ENCODE measurements at regions not wholly inside any gene's neighbourhood (a gene's known extent, or its start where the extent isn't known, plus 50 kb on each side); places are given as distances from the start of the nearest gene placed in this dataset.

DNA sequence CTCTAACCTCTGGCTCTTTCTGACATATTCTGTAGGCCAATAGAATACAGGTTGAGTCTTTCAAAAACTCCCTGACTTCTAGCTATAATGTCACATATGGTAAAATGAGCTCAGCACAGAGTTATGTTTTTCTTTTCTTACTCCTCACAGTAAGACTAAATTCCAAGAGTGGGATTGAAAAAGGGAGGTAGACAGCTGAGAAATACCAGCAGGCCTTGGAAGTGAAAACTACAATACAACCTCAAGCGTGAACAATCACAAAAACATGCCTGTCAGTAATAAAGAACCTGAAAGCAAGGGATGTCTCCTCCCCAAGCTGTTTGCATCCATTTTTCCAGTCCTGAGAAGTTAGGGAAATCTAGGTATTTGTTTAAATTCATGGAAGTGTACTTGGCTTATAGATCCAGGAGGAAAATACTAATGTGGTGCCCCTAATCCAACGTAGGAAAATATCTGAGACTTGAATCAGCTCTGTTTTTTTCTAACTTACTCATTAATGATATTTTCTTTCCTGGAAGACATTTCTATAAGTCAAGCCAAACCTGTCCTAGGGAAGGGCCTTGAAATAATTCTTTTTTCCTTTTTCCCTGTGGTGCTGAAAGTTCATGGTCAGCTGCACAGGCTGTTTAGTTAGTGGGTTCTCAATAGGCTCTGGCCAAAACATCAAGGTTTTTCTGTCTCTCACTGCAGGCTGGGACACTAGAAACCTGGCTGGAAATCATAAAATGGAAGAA lies 167.9 kb upstream of the SPATS2L start:
- no peak for FAIRE-seq

DNA sequence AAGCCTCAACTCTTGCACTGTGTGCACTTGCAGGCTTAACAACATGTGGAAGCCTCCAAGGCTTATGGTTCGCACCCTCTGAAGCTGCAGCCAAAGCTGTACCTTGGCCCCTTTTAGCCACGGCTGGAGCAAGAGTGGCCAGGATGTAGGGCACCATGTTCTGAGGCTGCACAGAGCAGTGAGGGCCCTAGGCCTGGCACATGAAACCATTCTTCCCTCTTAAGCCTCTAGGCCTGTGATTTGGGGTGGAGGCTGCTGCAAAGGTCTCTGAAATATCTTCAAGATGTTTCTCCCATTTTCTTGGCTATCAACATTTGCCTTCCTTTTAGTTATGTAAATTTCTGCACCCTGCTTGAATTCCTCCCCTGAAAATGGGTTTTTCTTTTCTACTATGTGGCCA lies 161.9 kb upstream of the SPATS2L start:
- FAIRE-seq: no peak

DNA sequence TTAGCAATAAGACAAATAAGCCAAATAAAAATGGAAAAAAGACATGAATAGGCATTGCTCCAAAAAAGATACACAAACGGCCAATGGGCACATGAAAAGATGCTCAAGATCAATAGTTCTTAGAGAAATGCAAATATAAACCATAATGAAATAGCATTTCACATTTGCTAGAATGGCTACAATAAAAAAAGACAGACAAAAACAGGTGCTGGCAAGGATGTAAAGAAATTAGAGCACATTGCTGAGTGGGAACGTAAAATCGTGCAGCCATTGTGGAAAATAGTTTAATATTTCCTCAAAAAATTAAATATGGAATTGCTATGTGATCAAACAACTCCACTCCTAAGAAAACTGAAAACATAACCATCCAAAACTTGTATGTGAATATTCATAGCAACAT lies 160.0 kb upstream of the SPATS2L start:
- FAIRE-seq: no peak

DNA sequence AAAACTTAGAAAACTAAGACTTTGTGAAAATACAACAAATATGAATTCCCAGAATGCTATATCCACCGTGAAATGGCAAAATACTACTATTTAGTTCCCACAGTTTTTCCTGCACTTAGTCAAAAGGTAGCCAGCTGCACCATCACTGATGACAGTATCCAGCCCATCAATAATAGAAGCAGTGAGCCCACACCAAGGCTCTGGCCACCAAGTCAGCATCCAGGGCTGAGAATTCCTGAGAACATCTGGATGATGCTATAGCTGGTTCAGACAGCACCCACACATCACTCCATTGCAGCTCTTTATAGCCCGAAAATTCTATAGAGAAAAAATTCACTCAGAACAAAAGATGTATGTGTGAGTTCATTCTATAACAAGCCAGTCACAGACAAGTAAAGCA lies 159.1 kb upstream of the SPATS2L start:
- FAIRE-seq: no peak

DNA sequence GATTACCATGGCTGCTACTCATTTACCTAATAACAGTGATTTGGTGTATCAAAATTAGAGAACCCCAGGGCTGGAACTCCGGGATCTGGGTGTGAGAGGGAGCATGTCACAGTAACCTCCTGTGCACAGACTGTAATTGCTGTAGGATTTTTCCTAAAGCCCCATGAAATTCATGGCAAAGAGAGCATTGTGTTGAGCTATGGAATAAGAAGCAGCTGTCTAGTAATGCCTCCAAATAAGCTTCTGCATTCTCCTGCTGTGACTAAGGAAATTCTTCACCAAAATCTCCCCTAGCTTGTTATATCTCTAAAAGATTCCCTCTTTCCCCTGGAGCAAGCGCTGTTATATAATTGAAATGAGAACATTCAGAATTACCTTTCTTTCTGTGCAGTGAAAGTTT lies 158.1 kb upstream of the SPATS2L start:
- no peak for FAIRE-seq

DNA sequence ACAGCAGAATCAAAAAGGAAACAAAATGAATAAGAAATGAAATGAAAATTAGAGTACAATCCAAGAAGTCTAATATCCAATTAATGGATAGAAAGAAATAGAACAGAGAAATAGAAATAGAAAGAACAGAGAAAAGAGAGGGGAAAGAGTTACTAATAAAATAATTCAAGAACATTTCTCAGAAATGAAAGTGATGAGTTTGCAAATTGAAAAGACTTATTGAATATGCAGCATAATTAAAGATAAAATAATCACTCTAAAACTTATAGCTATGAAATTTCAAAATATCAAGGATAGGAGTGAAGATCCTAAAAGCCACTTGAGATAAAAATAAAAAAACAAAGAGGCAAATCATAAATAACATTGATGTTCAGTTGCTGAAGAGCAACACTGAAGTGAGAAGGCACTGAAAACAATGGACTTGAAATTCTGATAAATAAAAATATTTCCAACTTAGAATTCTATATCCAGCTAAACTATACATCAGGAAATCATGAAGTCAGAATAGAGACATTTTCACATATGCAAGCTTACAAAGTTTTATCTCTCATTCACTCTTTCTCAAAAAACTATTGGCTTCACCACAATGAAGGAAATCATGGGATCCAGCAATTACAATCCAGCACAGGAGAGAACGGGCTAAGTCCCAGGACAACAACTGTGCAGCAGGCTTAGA lies 155.9 kb upstream of the SPATS2L start:
- no peak for FAIRE-seq

DNA sequence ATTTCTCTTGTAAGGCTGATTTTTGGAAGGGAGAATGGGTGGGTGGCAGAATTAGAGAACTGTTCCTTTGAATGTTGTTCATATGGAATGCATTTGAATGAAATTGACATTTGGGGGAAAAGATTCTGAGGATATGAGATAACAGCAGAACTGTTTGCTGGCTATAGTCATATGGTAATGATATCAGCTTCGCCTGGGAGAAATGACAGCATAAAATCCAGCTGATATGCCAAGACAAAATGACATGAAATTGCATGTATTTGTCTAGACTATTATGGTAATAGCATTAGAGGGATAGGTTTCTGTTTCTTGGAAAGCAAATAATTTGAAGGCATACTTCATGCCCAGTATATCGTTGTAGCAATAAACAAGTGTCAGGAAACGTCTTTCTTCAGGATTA lies 150.8 kb upstream of the SPATS2L start:
- FAIRE-seq: no peak

DNA sequence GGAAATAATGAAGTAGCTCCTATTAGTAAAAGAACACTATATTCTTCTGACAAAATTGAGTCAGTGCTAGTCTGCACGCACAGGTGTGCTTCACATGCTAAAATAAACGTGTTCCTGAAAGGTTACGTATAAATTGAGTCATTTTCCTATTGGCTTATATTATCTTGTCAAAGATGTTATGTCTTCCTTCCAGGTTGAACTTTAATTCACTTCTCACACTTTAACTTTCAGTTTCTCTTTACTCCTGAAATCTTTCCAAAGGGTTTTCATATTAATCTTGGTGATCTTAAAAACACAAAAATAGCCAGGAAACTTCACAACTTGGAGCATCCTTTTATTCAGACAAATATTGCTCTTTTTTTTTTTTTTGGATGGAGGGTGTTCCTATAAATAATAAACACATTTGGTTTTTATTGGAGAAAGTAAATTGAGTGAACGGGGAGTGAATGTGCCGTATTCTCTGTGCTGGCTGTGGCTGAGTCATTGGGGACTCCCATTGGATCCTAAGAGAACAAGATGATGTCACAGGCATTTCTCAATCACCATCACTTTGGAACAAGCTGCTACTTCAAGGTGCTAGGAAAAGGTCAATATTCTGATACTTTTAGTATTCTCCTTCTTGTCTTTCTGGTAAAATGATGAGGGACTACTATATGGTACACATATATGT lies 150.2 kb upstream of the SPATS2L start:
- FAIRE-seq: no peak

DNA sequence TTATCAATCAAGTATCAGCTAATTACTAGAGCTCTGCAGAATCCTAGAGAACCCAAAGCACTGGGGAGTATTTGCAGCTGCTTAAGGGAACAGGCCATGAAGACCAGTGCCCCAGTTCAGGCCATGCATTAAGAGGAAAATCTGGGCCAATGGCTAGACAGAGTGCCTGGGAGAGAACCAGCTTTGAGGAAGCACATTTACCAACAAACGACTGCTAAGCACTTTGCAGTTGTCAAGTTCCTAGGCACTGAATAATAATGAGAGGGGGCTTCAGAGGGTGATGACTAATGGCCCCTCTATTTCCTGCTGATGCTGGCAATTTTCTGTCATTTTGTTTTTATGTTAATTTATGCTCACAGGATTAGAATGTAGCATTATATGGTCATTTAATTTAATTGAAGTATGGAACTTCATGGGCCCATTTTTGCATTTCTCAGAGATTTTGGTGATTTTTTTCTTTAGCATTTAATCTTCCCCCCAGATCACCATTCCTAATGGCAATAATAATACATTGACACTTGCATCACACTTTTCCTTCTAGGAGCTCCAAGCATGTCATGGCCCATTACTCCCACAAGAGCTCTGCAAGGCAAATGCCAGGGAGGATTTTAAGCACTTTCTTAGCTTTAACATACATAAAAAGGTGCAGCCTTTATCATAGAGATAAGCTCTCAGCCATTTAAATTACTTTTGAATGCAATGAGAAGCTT lies 147.7 kb upstream of the SPATS2L start:
- FAIRE-seq: no peak

DNA sequence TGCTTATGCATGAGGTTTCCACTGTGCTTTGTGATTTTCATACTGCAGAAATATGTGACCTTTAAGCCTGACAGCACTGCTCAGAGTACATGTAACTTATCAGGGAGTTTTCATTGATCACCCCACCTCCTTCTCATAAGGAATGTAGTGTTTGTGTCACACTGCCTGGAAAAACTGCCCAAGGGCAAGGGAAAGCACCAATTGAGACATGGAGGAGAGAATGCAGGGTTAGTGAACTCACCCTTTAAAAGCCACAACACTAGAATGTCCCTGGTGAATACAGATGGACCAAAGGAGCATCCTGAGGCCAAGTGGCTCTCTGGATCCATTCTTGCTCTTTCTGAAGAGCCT lies 147.2 kb upstream of the SPATS2L start:
- no peak for FAIRE-seq

DNA sequence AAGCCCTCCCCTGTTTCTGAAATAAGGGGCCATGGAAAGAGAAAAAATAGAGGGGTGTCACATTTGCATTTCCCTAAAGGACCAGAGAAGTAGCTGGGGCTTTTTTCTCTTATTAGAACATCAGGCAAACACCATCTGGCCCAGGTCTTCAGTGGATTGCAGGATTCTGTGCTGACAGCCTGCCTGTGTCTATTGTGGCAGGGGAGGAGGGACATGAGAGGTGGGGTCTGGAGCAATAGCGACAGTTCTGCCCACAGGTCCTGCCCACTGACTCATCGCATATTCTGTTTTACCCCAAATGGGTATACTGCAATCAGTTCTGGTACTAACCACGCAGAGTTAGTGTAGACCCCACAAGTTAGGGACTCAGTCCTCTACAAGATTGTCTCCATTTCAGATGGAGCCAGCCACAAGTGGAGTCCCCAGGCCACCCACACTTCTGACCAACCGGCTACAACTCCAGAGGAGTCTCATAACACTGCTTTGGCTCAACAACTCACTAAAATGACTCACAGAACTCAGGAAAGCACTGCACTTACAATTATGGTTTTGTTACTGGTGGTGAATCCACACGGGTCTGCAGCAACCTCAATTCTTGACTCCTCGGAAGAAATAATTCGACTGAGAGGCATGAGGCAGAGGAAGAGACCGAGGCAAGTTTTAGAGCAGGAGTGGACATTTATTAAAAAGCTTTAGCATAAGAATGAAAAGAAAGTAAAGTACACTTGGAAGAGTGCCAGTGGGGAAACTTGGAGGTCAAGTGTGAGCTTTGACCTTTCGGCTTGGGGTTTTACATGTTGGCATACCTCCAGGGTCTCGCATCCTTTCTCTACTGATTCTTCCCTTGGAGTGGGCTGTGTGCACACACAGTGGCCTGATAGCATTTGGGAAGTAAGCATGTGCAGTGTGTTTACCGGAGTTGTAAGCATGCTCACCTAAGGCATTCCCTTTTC lies 146.4 kb upstream of the SPATS2L start:
- no peak for FAIRE-seq

DNA sequence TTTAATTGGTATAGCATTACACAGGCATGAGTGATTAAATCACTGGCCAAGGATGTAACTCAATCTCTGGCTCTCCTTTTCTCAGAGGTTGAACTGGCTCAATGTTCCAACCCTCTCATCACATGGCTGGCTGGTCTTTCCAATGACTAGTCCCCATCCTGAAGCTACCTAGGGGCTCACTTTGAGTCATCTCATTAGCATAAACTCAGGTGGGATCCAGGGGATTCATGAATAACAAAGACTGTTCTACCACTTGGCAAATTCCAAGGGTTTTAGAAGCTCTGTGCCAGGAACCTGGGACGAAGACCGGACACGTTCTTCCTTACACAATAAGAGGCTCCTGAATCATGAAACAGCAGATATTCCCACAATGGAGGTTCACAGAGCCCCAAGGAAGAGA lies 145.0 kb upstream of the SPATS2L start:
- no peak for FAIRE-seq

DNA sequence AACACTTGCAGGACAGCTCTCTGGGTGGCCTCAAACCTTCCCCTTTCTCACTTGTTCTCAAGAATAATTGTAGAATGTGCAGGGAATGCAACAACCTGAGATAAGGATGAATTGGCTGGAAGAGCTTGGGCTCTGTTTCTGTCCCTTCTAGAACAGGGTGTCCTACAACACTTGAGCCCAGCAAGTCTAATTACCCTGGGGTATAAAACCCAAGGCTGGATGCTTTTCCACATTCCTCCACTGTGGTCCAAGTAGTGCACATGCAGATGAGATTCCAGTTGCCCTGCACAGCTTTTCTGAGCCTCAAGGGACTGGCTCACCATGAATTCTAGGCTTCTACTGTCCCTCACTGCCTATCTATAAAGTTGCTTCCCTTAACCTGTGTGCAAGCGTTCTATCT lies 140.8 kb upstream of the SPATS2L start:
- no peak for FAIRE-seq

DNA sequence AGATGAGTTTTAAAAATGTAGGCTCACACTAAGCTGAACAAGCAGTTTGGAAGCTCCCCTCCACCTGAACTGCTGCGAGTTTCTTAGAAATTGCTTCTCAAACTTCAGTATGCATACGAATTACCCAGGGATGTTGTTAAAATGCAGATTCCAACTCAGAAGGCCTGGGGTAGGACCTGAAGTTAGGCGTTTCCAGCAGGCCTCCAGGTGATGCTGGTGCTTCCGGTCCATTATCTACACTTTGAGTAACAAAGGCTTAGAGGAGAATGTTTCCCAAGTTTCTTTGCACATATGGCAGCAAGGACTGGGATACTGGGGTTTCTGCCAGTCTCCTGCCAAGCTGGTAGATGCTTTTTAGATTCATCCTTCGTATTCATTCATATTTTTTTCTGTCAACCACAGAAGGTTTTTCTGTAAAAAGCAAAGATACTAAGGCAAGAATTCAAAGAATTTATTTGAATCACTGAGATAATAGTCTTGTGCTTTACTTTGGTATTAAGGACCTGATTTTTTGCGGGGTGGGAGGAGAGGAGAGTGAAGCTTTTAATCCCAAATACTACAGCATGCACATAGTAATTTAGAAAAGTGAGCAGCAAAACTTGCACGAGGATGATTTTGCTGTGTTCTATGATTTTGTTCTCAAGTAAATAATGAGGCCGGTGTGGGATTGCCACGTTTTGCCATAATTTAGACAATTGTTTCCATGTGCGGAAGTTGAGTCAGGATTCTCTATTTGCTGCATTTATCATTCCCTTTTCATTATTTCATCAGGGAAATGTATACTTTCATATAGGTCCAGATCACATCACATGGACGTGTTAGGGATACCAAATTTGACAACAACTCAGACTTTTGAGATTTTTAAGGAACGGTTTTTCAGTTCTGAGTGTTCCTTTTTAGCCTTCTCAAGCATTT lies 137.6 kb upstream of the SPATS2L start:
- no peak for FAIRE-seq

DNA sequence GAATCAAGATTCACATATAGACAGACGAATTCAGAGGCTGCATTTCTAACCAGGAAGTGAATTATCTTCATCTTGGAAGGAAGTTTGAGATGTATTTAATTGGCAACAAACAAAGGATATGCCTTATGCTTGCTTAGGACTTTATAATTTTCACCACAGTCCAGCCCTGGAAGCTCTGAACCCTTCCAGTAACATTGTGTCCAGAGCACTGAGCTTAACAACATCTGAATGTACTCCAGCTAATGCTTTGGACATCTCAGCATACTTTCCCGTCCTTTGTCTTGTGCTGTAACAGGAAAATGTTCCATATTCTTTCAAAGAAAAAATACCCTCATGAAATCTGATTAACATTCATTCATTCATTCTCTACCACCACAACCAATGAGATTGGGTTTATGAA lies 136.3 kb upstream of the SPATS2L start:
- no peak for FAIRE-seq

DNA sequence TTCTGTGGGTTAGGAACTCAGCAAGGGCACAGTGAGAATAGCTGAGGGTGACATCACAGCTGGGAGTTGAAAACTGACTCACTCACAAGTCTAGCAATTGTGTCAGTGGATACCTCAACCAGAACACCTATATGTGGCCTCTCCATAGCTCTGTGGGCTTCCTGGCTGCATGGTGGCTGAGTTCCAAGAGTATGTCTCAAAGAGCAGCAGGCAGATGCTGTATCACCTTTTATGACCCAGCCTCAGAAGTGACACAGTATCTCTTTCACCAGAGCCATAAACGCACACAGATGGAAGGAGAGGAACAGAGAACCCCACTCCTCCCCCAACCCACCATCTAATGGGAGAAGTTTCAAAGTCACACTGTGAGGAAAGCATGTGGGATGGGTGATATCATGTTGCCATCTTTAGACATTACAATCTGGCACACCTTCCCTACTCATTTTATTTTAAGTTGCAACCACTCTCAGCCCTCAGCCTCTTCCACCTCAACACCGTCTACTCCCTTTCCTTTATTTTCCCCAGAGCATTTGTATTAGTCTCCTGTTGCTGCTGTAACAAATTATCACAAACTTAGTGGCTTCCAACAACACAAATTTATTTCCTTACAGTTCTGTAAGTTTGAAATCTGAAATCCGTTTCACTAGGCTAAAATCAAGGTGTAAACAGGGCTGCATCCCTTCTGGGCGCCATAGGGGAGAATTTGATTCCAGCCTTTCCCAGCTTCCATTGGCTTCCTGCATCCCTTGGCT lies 134.6 kb upstream of the SPATS2L start:
- no peak for FAIRE-seq

DNA sequence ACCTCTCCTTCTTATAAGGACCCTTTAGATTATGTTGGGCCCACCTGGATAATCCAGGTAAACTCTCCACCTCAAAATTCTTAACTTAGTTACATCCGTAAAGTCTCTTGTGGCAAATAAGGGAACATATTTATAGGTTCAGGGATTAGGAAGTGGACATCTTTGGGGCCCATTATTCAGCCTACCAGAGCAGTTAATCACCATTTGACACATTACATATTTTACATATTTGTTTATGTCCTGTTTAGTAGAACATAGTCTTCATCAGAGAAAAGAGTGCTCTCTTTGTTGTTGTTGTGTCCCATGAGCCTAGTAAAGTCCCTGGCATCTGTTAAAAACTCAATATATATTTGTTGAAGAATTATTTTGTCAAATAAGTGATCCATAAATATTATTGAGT lies 134.0 kb upstream of the SPATS2L start:
- no peak for FAIRE-seq

DNA sequence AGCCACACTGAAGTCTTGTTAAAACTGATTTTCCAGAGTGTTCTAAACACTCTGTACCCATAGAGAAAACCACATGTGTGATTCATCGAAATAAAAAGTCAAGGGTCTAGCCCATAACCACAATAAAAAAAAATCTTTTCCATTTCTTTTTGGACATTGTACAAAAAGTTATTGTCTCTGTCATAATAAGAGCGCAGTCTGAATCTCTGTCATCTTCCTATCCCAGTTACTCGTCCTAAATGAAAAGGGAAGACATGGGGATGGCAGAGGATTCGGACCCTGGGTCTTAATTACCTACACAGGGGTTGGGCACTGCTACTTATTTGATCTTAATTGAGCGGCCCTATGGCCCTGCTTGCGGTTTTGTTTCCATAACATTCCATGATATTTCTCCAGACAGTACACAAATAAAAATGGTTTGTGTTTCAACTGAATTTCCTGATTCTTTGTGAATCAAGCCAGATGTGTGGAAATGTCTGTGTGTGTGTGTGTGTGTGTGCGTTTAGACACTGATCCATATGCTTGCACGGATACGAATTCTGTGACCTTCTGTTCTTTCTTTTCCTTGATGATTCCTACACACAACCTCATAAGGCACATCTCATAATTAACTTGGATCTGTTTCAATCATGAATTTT lies 133.4 kb upstream of the SPATS2L start:
- no peak for FAIRE-seq

DNA sequence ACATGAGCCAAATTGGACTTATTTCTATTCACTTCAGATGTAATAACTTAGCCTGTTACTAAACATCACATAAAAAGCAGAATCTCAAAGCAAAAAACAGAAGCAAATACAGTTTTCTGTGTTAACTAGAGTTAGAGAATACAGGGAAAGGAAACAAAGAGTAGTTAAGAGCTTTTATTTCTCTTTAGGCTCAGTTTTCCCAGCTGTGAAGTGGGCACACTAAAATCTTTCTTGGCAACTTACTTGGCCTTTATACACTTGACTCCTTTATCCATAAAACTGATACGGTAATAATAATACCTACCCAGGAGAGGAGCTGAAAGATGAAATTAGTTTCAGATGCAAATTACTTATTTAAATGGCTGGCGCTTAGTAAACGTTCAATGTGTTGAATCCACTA lies 132.8 kb upstream of the SPATS2L start:
- FAIRE-seq: no peak
